K562 (cell line): ENCODE measurements at regions not wholly inside any gene's neighbourhood (a gene's known extent, or its start where the extent isn't known, plus 50 kb on each side); places are given as distances from the start of the nearest gene placed in this dataset.

Experiments used
- ATAC-seq: fragments of 200-7000 bp; cut with Tn5 transposase; 3 replicates; pipeline ENCODE4 v1.9.1; 2020; ENCODE audit warnings: moderate library complexity
- BruUV-seq: library from RNA; stranded (reverse); fragments of 400-500 nt; replicated peaks from 2 replicates; lab custom pipeline; 2021; lab: Mats Ljungman, UMichigan
- CTCF ChIA-PET: fragments of 300-600 bp; formaldehyde crosslinking; extraction: SDS; loops from one replicate; lab custom pipeline; 2021; ENCODE audit warnings: low intra/inter-chr PET ratio; lab: Yijun Ruan, JAX
- POLR2A ChIA-PET: fragments of 300-600, 350-650 bp; sonication (Branson Sonifier 250); formaldehyde crosslinking; extraction: SDS; loops from one replicate; lab custom pipeline; 2021; ENCODE audit warnings: antibody characterized with exemption, inconsistent platforms; lab: Yijun Ruan, JAX
- DNase-seq, 4 experiments: peaks; one replicate each; pipeline versions ENCODE4 v3.0.0 to v3.0.0-alpha.2; 2011 to 2018; ENCODE audit warnings: low spot score in 3 of 4, mixed read lengths in 3 of 4; ENCODE audit errors: extremely low read depth in 1 of 4
- FAIRE-seq: peaks from 2 replicates; lab custom pipeline; 2011; peaks lifted over from hg19 to GRCh38; lab: Jason Lieb, UNC
- H2AFZ ChIP-seq: 2 replicates; pipeline ENCODE4 v1.6.0; 2011; ENCODE audit warnings: low read depth, low read length, control low read depth, inconsistent platforms
- H3K27ac ChIP-seq: fragments of 200-600 bp; 3 replicates; pipeline ENCODE4 v1.8.0; 2011; ENCODE audit warnings: low read depth, mild to moderate bottlenecking, control low read depth, inconsistent platforms, low read length, moderate library complexity, mixed read lengths; ENCODE audit errors: extremely low read depth
- H3K27me3 ChIP-seq, 2 experiments: fragments of 300-600 bp in 1 of 2; 2 replicates in 1 of 2; 3 replicates in 1 of 2; pipeline versions ENCODE4 v1.6.0 to v1.8.0; 2011; ENCODE audit warnings: inconsistent platforms in 2 of 2, low read length in 2 of 2, mild to moderate bottlenecking in 1 of 2, mixed read lengths in 1 of 2, moderate library complexity in 1 of 2; ENCODE audit not compliant: control insufficient read depth in 2 of 2, insufficient read depth in 2 of 2
- H3K36me3 ChIP-seq: fragments of 300-600 bp; 3 replicates; pipeline ENCODE4 v1.8.0; 2011; ENCODE audit warnings: mild to moderate bottlenecking, low read length, inconsistent platforms; ENCODE audit not compliant: control insufficient read depth, insufficient read depth
- H3K4me1 ChIP-seq, 2 experiments: fragments of 200-600 bp in 1 of 2; replicated peaks in 1 of 2; 2 replicates in 1 of 2; 3 replicates in 1 of 2; pipeline versions ENCODE4 v1.5.1 to v1.8.0; 2011; ENCODE audit warnings: inconsistent platforms in 2 of 2, low read length in 2 of 2, mild to moderate bottlenecking in 1 of 2, mixed read lengths in 1 of 2, moderate library complexity in 1 of 2; ENCODE audit not compliant: control insufficient read depth in 2 of 2, insufficient read depth in 2 of 2
- H3K4me2 ChIP-seq: 2 replicates; pipeline ENCODE4 v1.6.1; 2011; ENCODE audit warnings: low read length, control low read depth, inconsistent platforms, mixed read lengths; ENCODE audit not compliant: insufficient read depth
- H3K4me3 ChIP-seq: fragments of 200-600 bp; sonication (generic), shearing (Covaris generic); 2 replicates; pipeline ENCODE4 v1.5.1; 2016; ENCODE audit warnings: control low read depth, inconsistent platforms
- H3K79me2 ChIP-seq: fragments of 200-600 bp; 3 replicates; pipeline ENCODE4 v1.8.0; 2011; ENCODE audit warnings: low read length, inconsistent platforms; ENCODE audit not compliant: control insufficient read depth, insufficient read depth
- H3K9ac ChIP-seq, 2 experiments: 2 replicates each; pipeline versions ENCODE4 v1.6.0 to v1.6.1; 2011; ENCODE audit warnings: low read depth in 2 of 2, low read length in 2 of 2, control low read depth in 1 of 2, inconsistent platforms in 1 of 2, mild to moderate bottlenecking in 1 of 2, mixed read lengths in 1 of 2; ENCODE audit not compliant: insufficient read depth in 1 of 2
- H3K9me1 ChIP-seq: one replicate; pipeline ENCODE4 v1.6.0; 2011; ENCODE audit warnings: inconsistent platforms, mild to moderate bottlenecking, low read length, moderate library complexity; ENCODE audit not compliant: control insufficient read depth, insufficient read depth
- H3K9me3 ChIP-seq: replicated peaks from 2 replicates; pipeline ENCODE4 v1.5.1; 2011; ENCODE audit warnings: low read depth, low read length, inconsistent platforms; ENCODE audit not compliant: control insufficient read depth, insufficient read depth
- H4K20me1 ChIP-seq: replicated peaks from 2 replicates; pipeline ENCODE4 v1.6.1; 2011; ENCODE audit warnings: low read length, inconsistent platforms, mixed read lengths; ENCODE audit not compliant: control insufficient read depth, insufficient read depth
- ATF2 ChIP-seq: sonication (generic); formaldehyde crosslinking; IDR thresholded peaks from 2 replicates; pipeline ENCODE4 v1.8.1; 2022; ENCODE audit warnings: missing genetic modification reagents
- CTCF ChIP-seq, 3 experiments: IDR thresholded peaks in 2 of 3; conservative IDR thresholded peaks in 1 of 3; 2 replicates each; pipeline ENCODE4 v1.5.1; 2011 to 2012; ENCODE audit warnings: low read length in 3 of 3, mild to moderate bottlenecking in 3 of 3, control low read depth in 2 of 3, improper control_type of control experiment in 1 of 3, inconsistent platforms in 1 of 3, low read depth in 1 of 3, mixed read lengths in 1 of 3, moderate library complexity in 1 of 3; ENCODE audit not compliant: insufficient read depth in 2 of 3
- DEAF1 ChIP-seq: fragments of 450-650 bp; formaldehyde crosslinking; IDR thresholded peaks from 2 replicates; pipeline ENCODE4 v1.4.0; 2020; ENCODE audit warnings: mild to moderate bottlenecking, moderate library complexity
- GATAD2B ChIP-seq: fragments of 450-650 bp; IDR thresholded peaks from 2 replicates; pipeline ENCODE4 v1.6.1; 2017; ENCODE audit warnings: mild to moderate bottlenecking, borderline replicate concordance
- MXD1 ChIP-seq: fragments of 250-450 bp; sonication (Bioruptor Pico); IDR thresholded peaks from 2 replicates; pipeline ENCODE4 v1.8.0; 2021; ENCODE audit warnings: borderline replicate concordance, mild to moderate bottlenecking, moderate library complexity; ENCODE audit not compliant: poor library complexity, severe bottlenecking
- NFE2 ChIP-seq: IDR thresholded peaks from 2 replicates; pipeline ENCODE4 v1.6.1; 2014; ENCODE audit warnings: antibody characterized with exemption, low read depth
- NFE2L1 ChIP-seq: fragments of 450-650 bp; IDR thresholded peaks from 2 replicates; pipeline ENCODE4 v1.6.1; 2016; ENCODE audit warnings: missing genetic modification characterization, low read depth, mild to moderate bottlenecking, missing compliant biosample characterization, moderate library complexity, borderline replicate concordance
- RBM22 ChIP-seq: fragments of 200-400 bp; formaldehyde crosslinking; IDR thresholded peaks from 2 replicates; pipeline ENCODE4 v1.6.1; 2018; ENCODE audit warnings: low read length, low read depth; ENCODE audit not compliant: poor library complexity, severe bottlenecking
- RNF2 ChIP-seq: sonication (generic); IDR thresholded peaks from 2 replicates; pipeline ENCODE4 v1.6.1; 2016
- SRSF9 ChIP-seq: fragments of 200-400 bp; formaldehyde crosslinking; IDR thresholded peaks from 2 replicates; pipeline ENCODE4 v1.6.1; 2017; ENCODE audit warnings: low read depth, low read length, borderline replicate concordance
- TEAD1 ChIP-seq, 2 experiments: fragments of 450-650 bp in 1 of 2; sonication (generic) in 1 of 2; formaldehyde crosslinking; IDR thresholded peaks; 2 replicates each; pipeline versions ENCODE4 v1.4.0 to v1.8.0; 2020 to 2022; ENCODE audit warnings: mild to moderate bottlenecking in 2 of 2, missing genetic modification reagents in 1 of 2
- WGBS: fragments of 100-300 bp; shearing (Covaris generic); methylation state at CpG from one replicate; pipeline ENCODE4 v1.1.6; 2016; ENCODE audit warnings: low coverage, mixed read lengths; ENCODE audit not compliant: insufficient coverage; ENCODE audit errors: missing lambda C conversion rate; 5-methylcytosine and 5-hydroxymethylcytosine counted together
- in situ Hi-C: fragments of 300-500 bp; cut with MboI; formaldehyde crosslinking; loops from 4 replicates; pipeline ENCODE4 v1.15.0; 2018; ENCODE audit warnings: inconsistent platforms, mixed read lengths
- intact Hi-C: fragments of 100-400 bp; cut with micrococcal nuclease; formaldehyde crosslinking; loops from 2 replicates; pipeline ENCODE4 v1.14.2; 2022

- ATAC-seq (no peak), DNase-seq (no peak), FAIRE-seq (no peak)
- Histone ChIP-seq H3K4me3 (no peak overlapping the region), H3K9me3 (no peaks in the 10 kb centered on the region), H3K4me2 (no peak overlapping the region), H3K4me1 (no peaks in the 10 kb centered on the region), H4K20me1 (no peaks in the 10 kb centered on the region), H3K36me3 (no peaks in the 10 kb centered on the region), H3K27me3 (peaks cover 2 to 14% of the 10 kb centered on the region in 2 experiments; a peak in 3 of 5 replicates), H3K27ac (no peak overlapping the region), H3K9me1 (no peaks in the 10 kb centered on the region), H3K9ac (no peak overlapping the region), H2AFZ (no peak overlapping the region), H3K79me2 (no peaks in the 10 kb centered on the region)
- no TSS peak for BruUV-seq
- CTCF ChIA-PET, result no interaction called here
- WGBS, result 1% methylated on average over 5 of the region's 5 CpGs
- in situ Hi-C loops, result no loop called here
- intact Hi-C loops, result no loop called here
- POLR2A ChIA-PET, result no interaction called here
- TF ChIP-seq GATAD2B (no peak), TEAD1 (CRISPR knock-in tag; IDR thresholded peaks at IDR 0.05) (no peak), DEAF1 (CRISPR knock-in tag) (no peak), SRSF9 (no peak), NFE2 (no peak), MXD1 (no peak), CTCF (IDR thresholded peaks at IDR 0.05 in 2 of 3, conservative IDR thresholded peaks at IDR 0.05 in 1 of 3; ENCODE audit: insufficient read depth in 2 of 3, low read depth in 1 of 3, low read length in 3 of 3) (no peak), ATF2 (CRISPR knock-in tag) (no peak), NFE2L1 (tag) (no peak), RBM22 (no peak), RNF2 (no peak)
These were observed 330.1 kb upstream of the TPM1 start for GRCh38 chr15:62712455-62712839.
